Glomerular endothelial cell (primary cell): ENCODE measurements at regions not wholly inside any gene's neighbourhood (a gene's known extent, or its start where the extent isn't known, plus 50 kb on each side); places are given as distances from the start of the nearest gene placed in this dataset.

Experiments
- DNase-seq: peaks from one replicate; pipeline ENCODE4 v3.0.0-alpha.2; 2011; ENCODE audit warnings: low read depth, low spot score; ENCODE audit errors: extremely low read depth

GRCh38 chr10:88023676-88024075, 160.3 kb downstream of the PTEN start:
- no peak for DNase-seq

- DNase-seq: no peak
Observed at GRCh38 chr10:88026031-88026430, 162.6 kb downstream of the PTEN start.

- no peak for DNase-seq
Observed at GRCh38 chr10:88027570-88027969, 164.1 kb downstream of the PTEN start.

- DNase-seq: no peak
Observed at GRCh38 chr10:88028072-88028471, 164.6 kb downstream of the PTEN start.

- DNase-seq: no peak
Observed at GRCh38 chr10:88028654-88029053, 165.2 kb downstream of the PTEN start.

- DNase-seq: no peak
Observed at GRCh38 chr10:88032566-88032965, 169.1 kb downstream of the PTEN start.

GRCh38 chr10:88033385-88033784, 170.0 kb downstream of the PTEN start:
- DNase-seq: no peak

GRCh38 chr10:88033793-88034192, 170.4 kb downstream of the PTEN start:
- no peak for DNase-seq

- no peak for DNase-seq
Observed at GRCh38 chr10:88036126-88036525, 172.7 kb downstream of the PTEN start.

- DNase-seq: no peak
Observed at GRCh38 chr10:88037623-88038022, 174.2 kb downstream of the PTEN start.

GRCh38 chr10:88038268-88038667, 174.8 kb downstream of the PTEN start:
- no peak for DNase-seq

- DNase-seq: peak; percentile 9
Observed at GRCh38 chr10:88039496-88040200, 176.2 kb downstream of the PTEN start.

- no peak for DNase-seq
Observed at GRCh38 chr10:88041243-88042159, 178.1 kb downstream of the PTEN start.

- DNase-seq: no peak
Observed at GRCh38 chr10:88042160-88043100, 179.0 kb downstream of the PTEN start.

- DNase-seq: no peak
Observed at GRCh38 chr10:88045096-88045495, 181.7 kb downstream of the PTEN start.

- no peak for DNase-seq
Observed at GRCh38 chr10:88045656-88046415, 182.4 kb downstream of the PTEN start.

GRCh38 chr10:88047579-88047978, 184.2 kb downstream of the PTEN start:
- no peak for DNase-seq

GRCh38 chr10:88048312-88048711, 184.9 kb downstream of the PTEN start:
- no peak for DNase-seq

- DNase-seq: no peak
Observed at GRCh38 chr10:88049204-88049603, 185.8 kb downstream of the PTEN start.

- no peak for DNase-seq
Observed at GRCh38 chr10:88057720-88058119, 194.3 kb downstream of the PTEN start.
